ENCODE measurements at regions not wholly inside any gene's neighbourhood (a gene's known extent, or its start where the extent isn't known, plus 50 kb on each side); places are given as distances from the start of the nearest gene placed in this dataset.
A peak's percentile ranks its signal among the peaks of the same experiment; 100 is the strongest.

GRCh38 chr3:59321881-59322540 lies 272.2 kb upstream of the CFAP20DC start:
- DNase-seq, result no peak

GRCh38 chr3:59320080-59320479 lies 270.3 kb upstream of the CFAP20DC start:
- no peak for DNase-seq

- no peak for DNase-seq
Measured at GRCh38 chr3:59319442-59319841, 269.6 kb upstream of the CFAP20DC start.

- DNase-seq, result no peak
Measured at GRCh38 chr3:59318881-59319280, 269.1 kb upstream of the CFAP20DC start.

GRCh38 chr3:59317386-59317785 lies 267.6 kb upstream of the CFAP20DC start:
- no peak for DNase-seq

DNA sequence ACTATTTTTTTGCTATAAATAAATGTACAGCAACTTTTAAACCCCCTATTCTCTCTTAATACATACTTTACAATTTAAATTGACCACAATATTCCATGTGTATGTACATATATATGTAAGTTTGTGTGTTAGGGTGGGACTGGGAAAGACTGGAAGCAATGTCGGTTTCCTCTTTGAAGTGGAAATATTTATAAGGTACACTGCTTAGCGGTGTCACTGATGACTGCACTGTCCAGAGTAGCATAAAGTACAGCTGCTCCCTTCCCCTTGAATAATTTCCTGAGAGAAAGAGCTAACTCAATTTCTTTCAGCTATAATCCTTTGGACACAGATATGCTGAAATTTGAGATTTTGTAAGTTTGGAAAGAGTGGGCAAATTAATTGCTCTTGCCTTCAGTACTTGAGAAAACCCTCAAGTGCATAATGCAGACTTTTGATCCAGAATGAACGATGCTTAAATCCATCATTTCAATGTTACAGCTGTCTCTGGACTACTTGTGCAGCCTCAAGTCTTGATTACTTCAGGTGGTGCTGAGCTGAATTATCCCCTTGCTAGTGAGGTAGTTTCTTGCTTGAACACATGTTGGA lies 267.0 kb upstream of the CFAP20DC start:
- no peak for DNase-seq

DNA sequence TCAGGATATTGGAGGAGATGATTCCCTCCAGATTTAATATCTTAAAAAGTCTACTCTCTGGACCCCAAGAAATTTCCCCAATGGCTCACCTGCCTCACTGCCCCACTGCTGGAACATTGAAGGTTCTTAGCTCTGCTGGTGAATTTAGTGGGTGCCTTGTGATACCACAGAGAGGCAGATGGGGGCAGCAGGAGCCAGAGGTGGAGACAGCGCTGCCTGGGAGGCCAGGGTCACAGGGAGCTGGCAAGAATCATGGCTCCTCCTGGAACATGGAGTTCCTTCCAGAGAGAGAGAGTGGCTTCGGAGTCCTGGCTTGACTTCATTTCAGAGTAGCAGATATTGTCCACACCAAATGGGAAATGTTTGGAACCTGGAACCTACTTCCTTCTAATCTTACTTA lies 263.5 kb upstream of the CFAP20DC start:
- DNase-seq, result peak; percentile 30

DNA sequence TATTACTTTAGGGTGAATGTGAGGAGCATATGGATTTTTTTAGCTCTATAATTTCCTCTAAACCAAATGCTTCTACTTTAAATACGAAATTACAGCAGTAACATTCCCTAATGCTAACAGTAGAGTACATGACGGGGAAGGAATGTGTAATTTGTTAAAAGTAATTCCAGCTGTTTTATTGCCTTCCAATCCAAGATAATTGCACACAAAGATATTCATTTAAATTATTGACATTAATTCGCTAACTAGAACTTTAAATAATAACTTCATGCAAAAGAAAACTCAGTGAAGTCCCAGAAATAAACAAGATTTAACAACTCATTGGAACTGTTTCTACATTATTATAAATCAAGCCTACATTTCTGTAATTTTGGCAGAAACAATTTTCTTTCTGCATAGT lies 261.4 kb upstream of the CFAP20DC start:
- no peak for DNase-seq

GRCh38 chr3:59310736-59311135 lies 260.9 kb upstream of the CFAP20DC start:
- DNase-seq, result no peak

DNA sequence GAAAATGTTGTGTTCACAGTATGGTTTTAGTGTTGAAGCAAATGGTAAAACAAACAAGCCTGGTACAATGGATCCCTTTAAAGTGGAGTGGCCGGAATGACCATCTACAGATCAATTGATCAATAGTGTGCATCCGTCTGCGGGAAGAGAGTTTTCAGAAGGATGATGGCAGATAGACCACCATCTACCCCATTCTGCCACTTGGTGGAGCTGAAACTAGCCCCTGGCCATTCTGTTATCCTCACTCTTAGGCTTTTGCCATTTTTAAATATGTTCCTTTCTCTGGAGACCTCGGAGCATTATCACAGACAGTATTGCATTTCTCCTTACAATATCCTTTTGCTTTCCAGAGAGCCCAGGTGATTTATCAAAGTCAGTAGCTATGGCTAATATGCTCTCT lies 258.9 kb upstream of the CFAP20DC start:
- DNase-seq, result peak; percentile 3

GRCh38 chr3:59308001-59308400 lies 258.2 kb upstream of the CFAP20DC start:
- DNase-seq, result no peak

GRCh38 chr3:59306436-59306835 lies 256.6 kb upstream of the CFAP20DC start:
- DNase-seq, result no peak

GRCh38 chr3:59304296-59304695 lies 254.5 kb upstream of the CFAP20DC start:
- no peak for DNase-seq

- no peak for DNase-seq
Measured at GRCh38 chr3:59303452-59303851, 253.6 kb upstream of the CFAP20DC start.

GRCh38 chr3:59302442-59302841 lies 252.6 kb upstream of the CFAP20DC start:
- no peak for DNase-seq

DNA sequence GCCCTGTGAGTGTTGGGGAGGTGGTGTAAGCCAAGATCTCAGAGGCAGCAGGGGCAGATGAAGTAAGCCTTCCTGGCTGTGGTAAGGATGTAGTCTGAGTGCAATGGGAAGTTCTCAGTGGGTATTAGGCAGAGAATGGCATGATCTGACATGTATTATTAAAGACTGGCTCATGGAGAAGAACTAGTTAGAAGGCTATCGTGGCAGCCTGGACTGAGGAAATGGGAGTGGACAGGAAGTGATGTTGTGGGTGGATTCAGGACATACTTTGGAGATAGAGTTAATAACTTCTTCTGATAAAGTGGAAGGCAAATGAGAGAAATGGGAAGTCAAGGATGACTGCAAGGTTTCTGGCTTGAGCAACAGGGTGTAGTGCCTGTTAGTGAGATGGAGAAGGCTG lies 250.9 kb upstream of the CFAP20DC start:
- DNase-seq, result peak; percentile 28

- no peak for DNase-seq
Measured at GRCh38 chr3:59299561-59299960, 249.7 kb upstream of the CFAP20DC start.

- no peak for DNase-seq
Measured at GRCh38 chr3:59290358-59290757, 240.5 kb upstream of the CFAP20DC start.

DNA sequence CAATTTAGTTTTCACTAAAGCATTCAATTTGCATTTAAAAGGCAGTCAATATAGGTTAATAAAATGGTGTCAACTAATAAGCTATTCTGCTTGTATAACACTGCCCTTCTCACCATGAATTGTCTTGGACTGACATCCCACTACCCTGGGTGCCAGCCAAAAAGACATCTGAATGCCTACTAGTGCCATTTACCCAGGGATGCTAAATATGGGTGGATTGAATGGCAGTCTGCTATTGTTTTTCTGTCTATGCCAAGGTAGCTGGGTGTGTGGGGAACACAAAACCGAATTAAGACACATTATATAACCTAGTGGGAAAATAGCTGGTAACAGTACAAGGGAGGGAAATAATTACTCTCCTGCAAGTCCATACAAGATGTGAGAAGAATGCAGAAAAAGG lies 240.0 kb upstream of the CFAP20DC start:
- no peak for DNase-seq

- DNase-seq, result no peak
Measured at GRCh38 chr3:59288951-59289350, 239.1 kb upstream of the CFAP20DC start.

DNA sequence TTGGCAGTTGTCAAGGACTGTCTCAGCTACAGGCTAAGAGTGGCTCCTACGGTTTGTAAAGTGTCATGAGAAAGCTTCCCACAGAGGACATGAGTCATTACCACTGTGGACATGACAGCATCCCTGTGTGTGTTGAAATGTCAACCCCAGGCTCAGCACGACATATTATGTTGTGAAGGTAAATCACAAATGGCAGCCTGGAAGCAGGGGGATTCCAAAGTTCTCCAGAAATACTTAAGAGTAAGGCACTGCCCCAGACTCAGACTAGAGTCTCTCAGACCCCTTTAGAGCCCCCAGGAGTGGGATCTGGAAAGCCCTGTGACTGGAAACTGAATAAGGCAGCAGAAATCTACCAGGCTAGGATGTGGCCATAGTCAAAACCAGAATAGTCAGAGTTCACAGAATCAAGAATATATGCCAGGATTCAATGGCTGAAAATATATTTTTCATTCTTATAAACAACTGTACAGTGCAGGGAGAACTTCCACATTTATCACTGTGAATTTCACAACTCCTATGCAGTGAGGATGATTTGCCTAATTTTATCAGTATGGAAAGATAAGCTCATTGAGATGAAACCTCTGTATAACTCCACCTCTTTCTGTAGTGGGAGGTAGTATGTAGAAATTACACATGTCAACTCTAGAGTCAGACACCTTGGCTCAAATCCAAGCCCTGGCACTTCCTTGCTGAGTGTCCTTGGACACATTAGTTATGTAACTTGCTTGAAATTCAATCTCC lies 237.1 kb upstream of the CFAP20DC start:
- peak; percentile 24 for DNase-seq

DNA sequence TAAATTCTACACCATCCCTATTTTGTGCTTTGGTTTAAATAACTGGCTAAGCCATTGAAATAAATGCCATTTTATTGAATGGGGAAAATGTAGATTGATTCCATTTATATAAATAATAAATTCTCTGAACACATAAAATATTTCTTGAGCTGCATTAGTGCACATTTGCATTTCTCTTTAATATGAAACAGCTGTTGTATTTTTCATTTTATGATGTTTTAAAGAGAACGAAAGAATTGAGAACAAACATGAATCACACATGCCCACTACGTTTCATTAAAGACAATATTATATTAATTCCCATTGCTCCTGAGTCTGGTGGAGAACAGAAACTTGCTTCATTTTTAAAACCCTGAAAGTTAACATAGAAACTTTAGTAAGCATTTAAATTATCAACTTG lies 235.7 kb upstream of the CFAP20DC start:
- no peak for DNase-seq

DNA sequence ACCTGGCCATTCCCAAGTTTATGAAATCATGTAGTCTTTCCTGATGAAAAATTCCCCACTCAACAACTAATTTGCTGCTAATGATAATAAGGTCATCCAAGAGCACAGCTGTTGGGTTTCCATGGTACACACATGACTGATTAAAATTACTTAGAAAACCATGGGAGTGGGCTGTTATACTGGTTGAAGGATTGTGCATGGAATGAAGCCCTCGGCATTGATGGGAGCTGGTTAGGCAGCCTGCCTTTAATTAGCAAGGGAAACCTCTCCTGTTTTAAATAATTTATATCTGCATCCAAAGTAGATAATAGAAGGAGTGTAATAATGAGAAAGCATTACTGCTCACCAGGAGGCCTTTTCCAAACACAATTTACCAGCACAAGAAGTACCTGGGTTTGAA lies 235.1 kb upstream of the CFAP20DC start:
- DNase-seq, result no peak

DNA sequence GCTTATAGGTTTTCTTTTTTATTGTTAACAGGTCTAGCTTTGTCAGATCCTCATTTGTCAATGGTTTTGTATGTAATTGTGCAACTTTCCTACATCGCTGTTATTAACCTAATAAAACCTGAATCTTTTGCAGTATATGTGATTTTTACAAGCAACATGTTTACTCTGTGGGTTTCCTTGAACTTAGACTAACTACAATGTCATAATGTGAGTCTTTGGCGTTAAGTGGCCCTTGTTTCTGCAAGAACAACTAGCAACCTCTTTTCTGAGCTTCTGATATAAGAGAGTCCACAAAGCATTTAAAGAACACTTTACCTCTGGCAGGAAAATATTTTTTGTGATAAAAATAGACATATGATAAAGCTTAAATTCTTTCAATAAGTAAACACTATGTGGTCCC lies 230.3 kb upstream of the CFAP20DC start:
- no peak for DNase-seq
